ENCODE measurements at regions not wholly inside any gene's neighbourhood (a gene's known extent, or its start where the extent isn't known, plus 50 kb on each side); places are given as distances from the start of the nearest gene placed in this dataset.

DNA sequence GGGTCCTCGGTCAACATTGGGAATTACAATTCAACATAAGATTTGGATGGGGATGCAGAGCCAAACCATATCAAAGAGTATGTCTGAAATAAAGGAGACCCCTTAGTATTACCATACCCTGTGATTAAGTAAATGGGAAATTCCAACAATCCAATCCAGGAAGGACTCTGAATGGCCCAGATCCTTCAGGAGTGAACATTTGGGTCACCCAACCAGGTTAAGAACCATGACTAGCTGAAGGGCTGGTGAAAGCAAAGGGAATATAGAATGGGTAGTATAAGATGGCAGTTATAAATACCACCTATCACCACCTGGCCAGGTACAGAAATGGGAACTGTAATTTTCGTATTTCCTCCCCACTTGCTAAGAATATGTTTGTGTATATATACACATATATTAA, 114.4 kb upstream of the CCDC196 start:
- Histone ChIP-seq H3K79me2 (ENCODE audit: control insufficient read depth, insufficient read depth, low read length, unreplicated experiment) (no peaks in the 10 kb centered on the region), H3K27ac (ENCODE audit: low read depth, low read length) (no peak overlapping the region), H2AFZ (ENCODE audit: low read length, unreplicated experiment) (no peak overlapping the region), H3K36me3 (ENCODE audit: insufficient read depth, low read length) (no peaks in the 10 kb centered on the region), H3K4me3 (ENCODE audit: low read depth, low read length) (no peak overlapping the region), H3K4me1 (ENCODE audit: control insufficient read depth, insufficient read depth, low read length, unreplicated experiment) (no peaks in the 10 kb centered on the region), H3K27me3 (ENCODE audit: insufficient read depth, low read length) (peaks cover 31% of the 10 kb centered on the region)

DNA sequence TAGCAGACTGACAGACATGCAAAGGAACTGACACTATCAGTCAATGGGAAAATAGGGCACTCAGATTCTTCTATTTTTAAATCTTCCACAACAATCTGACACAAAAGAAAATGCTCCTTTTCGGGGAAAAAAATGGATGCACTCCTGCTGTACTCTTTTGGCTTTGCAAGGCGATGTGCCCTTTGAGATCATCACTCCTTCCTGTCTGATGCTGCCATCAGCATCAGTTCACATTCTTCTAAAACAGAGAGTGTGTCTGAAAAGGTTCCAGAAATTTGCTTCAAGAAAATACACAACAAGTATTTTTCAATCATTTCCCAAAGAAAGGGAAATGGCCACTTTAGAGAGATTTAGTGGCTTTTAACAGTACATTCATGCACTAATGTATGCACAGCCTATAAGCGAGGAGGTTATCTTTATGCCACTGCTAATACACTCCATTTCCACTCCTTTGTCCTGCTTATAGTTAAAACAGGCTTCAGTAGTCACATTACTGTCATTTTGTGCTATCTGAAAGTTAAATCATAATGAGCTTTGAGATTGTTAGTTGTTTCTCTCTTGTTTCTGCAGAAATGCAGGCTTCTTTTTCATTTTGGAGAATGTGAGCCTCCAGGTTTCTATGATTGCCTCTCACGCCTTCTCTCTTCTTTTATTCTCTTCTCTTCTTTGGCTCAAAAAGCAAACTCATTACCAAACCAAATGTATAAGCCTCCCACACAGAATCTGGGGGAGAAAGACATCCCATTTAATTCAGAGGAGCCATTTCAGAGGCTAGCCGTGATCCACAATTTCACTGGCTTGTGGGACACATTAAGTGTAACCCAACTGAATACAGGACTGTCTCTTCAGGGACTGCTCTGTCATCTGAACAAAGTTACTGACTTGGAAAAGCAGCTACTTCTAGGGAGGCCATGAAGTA, 110.9 kb upstream of the CCDC196 start:
- Histone ChIP-seq H3K36me3 (ENCODE audit: insufficient read depth, low read length) (no peaks in the 10 kb centered on the region), H3K4me1 (ENCODE audit: control insufficient read depth, insufficient read depth, low read length, unreplicated experiment) (no peaks in the 10 kb centered on the region), H3K27me3 (ENCODE audit: insufficient read depth, low read length) (peaks cover 41% of the 10 kb centered on the region), H3K4me3 (ENCODE audit: low read depth, low read length) (no peak overlapping the region), H3K79me2 (ENCODE audit: control insufficient read depth, insufficient read depth, low read length, unreplicated experiment) (no peaks in the 10 kb centered on the region), H3K27ac (ENCODE audit: low read depth, low read length) (no peak overlapping the region), H2AFZ (ENCODE audit: low read length, unreplicated experiment) (no peak overlapping the region)

DNA sequence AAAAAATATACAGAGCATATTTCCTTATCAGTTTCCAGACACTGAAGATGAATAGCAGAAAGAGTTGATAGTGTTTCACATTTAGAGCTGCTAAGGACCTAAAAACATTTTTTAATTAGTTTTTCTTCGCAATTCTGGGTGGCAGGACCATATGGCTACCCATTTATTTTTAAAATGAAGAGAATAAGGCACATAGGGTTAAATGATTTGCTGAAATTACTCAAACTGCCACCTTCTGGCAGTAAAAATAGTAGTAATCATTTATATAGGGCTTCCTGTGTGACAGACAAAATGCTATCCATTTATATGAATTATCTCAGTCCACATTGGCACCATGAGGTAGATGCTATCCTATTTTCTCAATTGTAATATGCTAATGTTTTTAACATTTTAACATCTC, 108.6 kb upstream of the CCDC196 start:
- H3K4me3 ChIP-seq (ENCODE audit: low read depth, low read length), result no peak overlapping the region
- peaks cover 58% of the 10 kb centered on the region for H3K27me3 ChIP-seq (ENCODE audit: insufficient read depth, low read length)
- no peaks in the 10 kb centered on the region for H3K4me1 ChIP-seq (ENCODE audit: control insufficient read depth, insufficient read depth, low read length, unreplicated experiment)
- no peaks in the 10 kb centered on the region for H3K79me2 ChIP-seq (ENCODE audit: control insufficient read depth, insufficient read depth, low read length, unreplicated experiment)
- H3K27ac ChIP-seq (ENCODE audit: low read depth, low read length), result no peak overlapping the region
- no peak overlapping the region for H2AFZ ChIP-seq (ENCODE audit: low read length, unreplicated experiment)
- no peaks in the 10 kb centered on the region for H3K36me3 ChIP-seq (ENCODE audit: insufficient read depth, low read length)

DNA sequence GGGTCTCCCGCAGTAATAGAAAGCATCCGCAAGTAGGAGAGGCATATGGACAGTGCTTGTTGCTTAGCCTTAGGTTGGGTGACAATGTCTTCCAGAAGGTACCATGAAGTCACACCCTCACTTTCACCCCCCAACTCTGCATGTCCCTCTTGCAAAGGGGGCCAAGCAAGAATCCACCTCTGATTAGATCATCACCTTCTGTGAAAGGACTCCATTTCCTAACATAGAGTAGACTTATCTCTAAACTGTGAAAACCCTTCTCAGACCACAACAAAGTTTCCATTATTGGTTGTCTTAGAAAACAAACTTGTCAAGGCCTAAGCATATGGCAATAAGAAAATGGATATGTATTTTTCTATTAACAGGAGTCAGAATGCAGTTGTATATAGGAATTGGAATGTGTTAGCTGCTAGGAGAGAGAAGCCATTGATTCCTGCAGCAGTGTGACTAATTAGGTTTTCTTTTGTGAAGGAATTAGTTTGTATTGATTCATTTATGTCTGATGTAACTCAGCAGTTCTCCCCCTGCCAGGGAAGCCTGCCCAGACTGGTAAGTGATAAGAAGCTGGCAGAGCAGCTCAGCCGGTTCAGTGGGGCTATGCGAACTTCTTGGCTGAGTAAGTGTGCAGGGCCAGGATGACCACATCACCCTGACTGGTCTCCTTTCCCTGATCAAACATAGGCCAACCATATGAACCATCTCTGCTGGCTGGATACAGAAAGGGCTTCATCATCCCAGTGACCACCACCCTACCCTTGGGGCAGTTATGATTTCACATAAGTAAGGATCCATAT, 107.3 kb upstream of the CCDC196 start:
- no peak overlapping the region for H3K4me3 ChIP-seq (ENCODE audit: low read depth, low read length)
- no peak overlapping the region for H3K27ac ChIP-seq (ENCODE audit: low read depth, low read length)
- H3K4me1 ChIP-seq (ENCODE audit: control insufficient read depth, insufficient read depth, low read length, unreplicated experiment), result no peaks in the 10 kb centered on the region
- no peak overlapping the region for H2AFZ ChIP-seq (ENCODE audit: low read length, unreplicated experiment)
- H3K27me3 ChIP-seq (ENCODE audit: insufficient read depth, low read length), result peaks cover 48% of the 10 kb centered on the region
- H3K79me2 ChIP-seq (ENCODE audit: control insufficient read depth, insufficient read depth, low read length, unreplicated experiment), result no peaks in the 10 kb centered on the region
- no peaks in the 10 kb centered on the region for H3K36me3 ChIP-seq (ENCODE audit: insufficient read depth, low read length)

DNA sequence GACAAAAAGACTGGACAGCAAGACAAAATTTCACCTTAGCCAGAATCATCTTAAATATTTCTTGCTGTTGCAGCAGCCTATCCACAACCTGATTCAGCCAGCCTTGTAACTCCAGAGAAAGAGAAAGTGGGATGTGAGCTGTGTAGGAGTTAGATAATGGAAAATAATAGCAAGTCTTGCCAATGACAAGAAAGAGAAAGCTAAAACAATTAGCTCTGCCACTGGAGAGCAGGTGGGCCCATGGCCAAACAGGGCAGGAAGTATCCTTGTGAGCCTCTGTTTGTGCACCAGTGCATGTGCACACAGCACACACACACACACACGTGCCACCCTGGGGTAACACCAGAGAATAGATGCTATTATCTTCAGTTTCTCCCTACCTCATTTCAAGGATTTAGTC, 106.0 kb upstream of the CCDC196 start:
- Histone ChIP-seq H3K36me3 (ENCODE audit: insufficient read depth, low read length) (no peaks in the 10 kb centered on the region), H3K27me3 (ENCODE audit: insufficient read depth, low read length) (peaks cover 40% of the 10 kb centered on the region), H3K4me3 (ENCODE audit: low read depth, low read length) (no peak overlapping the region), H3K27ac (ENCODE audit: low read depth, low read length) (no peak overlapping the region), H3K79me2 (ENCODE audit: control insufficient read depth, insufficient read depth, low read length, unreplicated experiment) (no peaks in the 10 kb centered on the region), H2AFZ (ENCODE audit: low read length, unreplicated experiment) (no peak overlapping the region), H3K4me1 (ENCODE audit: control insufficient read depth, insufficient read depth, low read length, unreplicated experiment) (no peaks in the 10 kb centered on the region)

DNA sequence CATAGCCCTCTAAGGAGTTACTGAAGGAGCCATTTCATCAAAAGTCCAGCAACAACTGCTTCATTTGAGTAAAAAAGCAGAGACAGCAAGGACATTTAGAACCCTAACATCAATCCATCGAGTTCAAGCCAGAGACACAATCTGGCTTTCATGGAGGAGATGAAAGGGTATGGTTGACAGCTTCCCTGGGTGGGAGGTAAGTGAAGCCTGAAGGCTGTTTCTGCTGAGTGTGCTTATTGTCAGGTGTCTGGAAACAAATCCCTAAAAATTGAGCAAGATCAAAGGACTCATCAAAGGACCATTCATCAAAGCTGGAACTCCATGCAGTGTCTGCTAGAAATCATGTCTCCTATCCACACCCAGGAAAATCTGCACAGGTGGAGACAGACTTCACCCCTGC, 104.4 kb upstream of the CCDC196 start:
- no peak overlapping the region for H3K27ac ChIP-seq (ENCODE audit: low read depth, low read length)
- H3K27me3 ChIP-seq (ENCODE audit: insufficient read depth, low read length), result peaks cover 32% of the 10 kb centered on the region
- no peaks in the 10 kb centered on the region for H3K36me3 ChIP-seq (ENCODE audit: insufficient read depth, low read length)
- H3K79me2 ChIP-seq (ENCODE audit: control insufficient read depth, insufficient read depth, low read length, unreplicated experiment), result no peaks in the 10 kb centered on the region
- H3K4me3 ChIP-seq (ENCODE audit: low read depth, low read length), result no peak overlapping the region
- no peak overlapping the region for H2AFZ ChIP-seq (ENCODE audit: low read length, unreplicated experiment)
- H3K4me1 ChIP-seq (ENCODE audit: control insufficient read depth, insufficient read depth, low read length, unreplicated experiment), result no peaks in the 10 kb centered on the region

DNA sequence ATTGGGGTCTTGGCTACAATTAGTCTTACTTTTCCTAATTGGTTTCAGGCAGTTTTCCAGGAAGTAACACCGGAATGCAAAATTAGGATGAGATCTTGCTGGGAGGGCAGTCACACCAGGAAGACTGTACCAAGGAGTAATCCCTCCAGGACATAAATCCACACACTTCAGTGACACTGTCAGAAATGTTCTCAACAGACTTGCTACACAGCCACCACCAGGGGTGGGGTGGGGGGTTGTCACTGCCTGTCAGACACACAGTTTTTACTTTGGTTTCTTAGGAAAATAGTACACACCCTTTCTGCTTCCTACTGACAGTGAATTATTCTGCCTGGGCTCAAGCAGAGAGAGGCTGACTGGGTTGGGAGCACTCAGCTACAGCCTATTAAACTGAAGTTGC, 102.9 kb upstream of the CCDC196 start:
- Histone ChIP-seq H2AFZ (ENCODE audit: low read length, unreplicated experiment) (no peak overlapping the region), H3K4me3 (ENCODE audit: low read depth, low read length) (no peak overlapping the region), H3K27ac (ENCODE audit: low read depth, low read length) (no peak overlapping the region), H3K36me3 (ENCODE audit: insufficient read depth, low read length) (no peaks in the 10 kb centered on the region), H3K4me1 (ENCODE audit: control insufficient read depth, insufficient read depth, low read length, unreplicated experiment) (no peaks in the 10 kb centered on the region), H3K27me3 (ENCODE audit: insufficient read depth, low read length) (peaks cover 22% of the 10 kb centered on the region), H3K79me2 (ENCODE audit: control insufficient read depth, insufficient read depth, low read length, unreplicated experiment) (no peaks in the 10 kb centered on the region)

DNA sequence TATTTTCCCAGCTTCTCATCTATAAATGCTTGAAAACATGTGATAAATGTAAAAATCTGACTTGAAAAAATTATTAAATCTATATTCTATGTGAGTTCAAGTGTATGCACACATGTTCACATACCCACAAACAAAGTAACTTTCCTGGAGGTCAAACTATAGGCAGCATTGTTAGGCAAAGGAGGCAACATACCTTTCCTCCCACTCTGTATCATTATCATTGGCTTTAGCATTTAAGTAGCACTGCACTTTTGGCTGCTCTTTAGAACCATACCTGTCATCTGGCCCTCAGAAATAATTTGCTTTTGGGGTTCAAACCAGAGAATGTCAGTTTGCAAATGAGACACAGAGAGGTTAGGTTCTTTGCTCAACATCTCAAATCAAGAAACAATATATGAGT, 102.4 kb upstream of the CCDC196 start:
- no peak overlapping the region for H2AFZ ChIP-seq (ENCODE audit: low read length, unreplicated experiment)
- no peaks in the 10 kb centered on the region for H3K79me2 ChIP-seq (ENCODE audit: control insufficient read depth, insufficient read depth, low read length, unreplicated experiment)
- peaks cover 22% of the 10 kb centered on the region for H3K27me3 ChIP-seq (ENCODE audit: insufficient read depth, low read length)
- no peaks in the 10 kb centered on the region for H3K36me3 ChIP-seq (ENCODE audit: insufficient read depth, low read length)
- H3K27ac ChIP-seq (ENCODE audit: low read depth, low read length), result no peak overlapping the region
- H3K4me3 ChIP-seq (ENCODE audit: low read depth, low read length), result no peak overlapping the region
- H3K4me1 ChIP-seq (ENCODE audit: control insufficient read depth, insufficient read depth, low read length, unreplicated experiment), result no peaks in the 10 kb centered on the region

DNA sequence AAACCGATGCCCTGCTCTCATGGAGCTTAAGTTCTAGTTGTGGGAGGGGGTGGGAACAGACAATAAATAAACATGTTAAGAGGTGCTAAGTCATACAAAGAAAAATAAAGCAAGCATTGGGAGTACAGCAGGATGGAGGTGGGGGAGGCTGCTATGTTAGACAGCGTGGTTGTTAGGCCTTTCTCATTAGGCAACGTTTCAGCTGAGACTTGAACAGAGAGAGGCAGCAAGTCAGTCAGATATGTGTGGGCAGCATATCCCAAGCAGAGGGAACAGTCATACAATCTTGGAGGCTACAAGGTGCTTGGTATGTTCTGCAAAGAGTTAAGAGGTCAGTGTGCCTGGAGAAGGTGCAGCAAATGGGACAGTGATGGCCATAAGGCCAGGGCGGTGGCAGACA, 97.7 kb upstream of the CCDC196 start:
- Histone ChIP-seq H2AFZ (ENCODE audit: low read length, unreplicated experiment) (no peak overlapping the region), H3K27me3 (ENCODE audit: insufficient read depth, low read length) (peaks cover 34% of the 10 kb centered on the region), H3K4me3 (ENCODE audit: low read depth, low read length) (no peak overlapping the region), H3K27ac (ENCODE audit: low read depth, low read length) (no peak overlapping the region), H3K79me2 (ENCODE audit: control insufficient read depth, insufficient read depth, low read length, unreplicated experiment) (no peaks in the 10 kb centered on the region), H3K4me1 (ENCODE audit: control insufficient read depth, insufficient read depth, low read length, unreplicated experiment) (no peaks in the 10 kb centered on the region), H3K36me3 (ENCODE audit: insufficient read depth, low read length) (no peaks in the 10 kb centered on the region)

DNA sequence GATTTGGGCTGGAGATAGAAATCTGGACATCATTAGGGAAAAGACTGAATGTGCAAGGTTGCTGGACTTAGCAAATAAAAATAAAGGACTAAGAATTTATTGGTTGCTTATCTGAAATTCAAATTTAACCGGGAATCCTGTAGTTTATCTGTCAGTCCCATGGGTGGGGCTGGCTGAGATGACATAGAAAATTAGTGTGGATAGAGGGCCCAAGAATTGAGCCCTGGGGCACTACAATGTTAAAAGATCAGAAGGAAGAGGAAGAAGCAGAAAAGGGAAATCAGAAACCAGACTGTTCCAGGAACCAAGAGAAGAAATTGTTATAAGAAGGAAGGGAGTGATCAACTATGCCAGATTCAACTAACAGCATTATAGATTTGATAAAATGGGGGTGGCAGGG, 96.7 kb upstream of the CCDC196 start:
- Histone ChIP-seq H3K27ac (ENCODE audit: low read depth, low read length) (no peak overlapping the region), H3K4me1 (ENCODE audit: control insufficient read depth, insufficient read depth, low read length, unreplicated experiment) (no peaks in the 10 kb centered on the region), H3K79me2 (ENCODE audit: control insufficient read depth, insufficient read depth, low read length, unreplicated experiment) (no peaks in the 10 kb centered on the region), H3K27me3 (ENCODE audit: insufficient read depth, low read length) (peaks cover 34% of the 10 kb centered on the region), H3K36me3 (ENCODE audit: insufficient read depth, low read length) (no peaks in the 10 kb centered on the region), H2AFZ (ENCODE audit: low read length, unreplicated experiment) (no peak overlapping the region), H3K4me3 (ENCODE audit: low read depth, low read length) (no peak overlapping the region)

DNA sequence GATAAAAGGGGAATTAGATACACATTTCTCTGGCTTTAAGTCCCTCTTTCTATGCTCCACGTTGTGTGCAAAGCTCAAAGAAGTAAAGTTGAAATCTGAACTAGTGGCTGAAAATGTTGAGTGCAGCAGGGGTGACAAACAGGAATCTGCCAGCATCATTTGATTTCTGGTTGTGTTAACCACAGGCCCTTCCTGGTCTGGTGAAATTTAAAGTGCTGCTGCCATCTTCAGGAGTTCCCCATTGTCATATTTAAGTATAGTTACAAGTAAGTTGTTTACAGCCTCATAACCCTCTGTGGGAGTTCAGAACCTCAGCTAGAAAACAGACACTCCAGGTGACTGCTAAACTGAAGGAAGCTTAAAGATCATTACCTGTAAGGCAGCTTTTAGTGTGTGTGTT, 90.9 kb upstream of the CCDC196 start:
- Histone ChIP-seq H3K79me2 (ENCODE audit: control insufficient read depth, insufficient read depth, low read length, unreplicated experiment) (no peaks in the 10 kb centered on the region), H3K4me3 (ENCODE audit: low read depth, low read length) (no peak overlapping the region), H3K36me3 (ENCODE audit: insufficient read depth, low read length) (no peaks in the 10 kb centered on the region), H3K27me3 (ENCODE audit: insufficient read depth, low read length) (peaks cover 24% of the 10 kb centered on the region), H3K27ac (ENCODE audit: low read depth, low read length) (no peak overlapping the region), H2AFZ (ENCODE audit: low read length, unreplicated experiment) (no peak overlapping the region), H3K4me1 (ENCODE audit: control insufficient read depth, insufficient read depth, low read length, unreplicated experiment) (no peaks in the 10 kb centered on the region)

Measured in ACC112 (cell line).